ENCODE measurements at regions not wholly inside any gene's neighbourhood (a gene's known extent, or its start where the extent isn't known, plus 50 kb on each side); places are given as distances from the start of the nearest gene placed in this dataset.

- no peak for DNase-seq (ENCODE audit: low read depth in 1 of 2, low spot score in 1 of 2)
These were observed 83.5 kb upstream of the ARGLU1 start for GRCh38 chr13:106651442-106651841.

- no peak for DNase-seq (ENCODE audit: low read depth in 1 of 2, low spot score in 1 of 2)
These were observed 82.8 kb upstream of the ARGLU1 start for GRCh38 chr13:106650690-106651205.

DNA sequence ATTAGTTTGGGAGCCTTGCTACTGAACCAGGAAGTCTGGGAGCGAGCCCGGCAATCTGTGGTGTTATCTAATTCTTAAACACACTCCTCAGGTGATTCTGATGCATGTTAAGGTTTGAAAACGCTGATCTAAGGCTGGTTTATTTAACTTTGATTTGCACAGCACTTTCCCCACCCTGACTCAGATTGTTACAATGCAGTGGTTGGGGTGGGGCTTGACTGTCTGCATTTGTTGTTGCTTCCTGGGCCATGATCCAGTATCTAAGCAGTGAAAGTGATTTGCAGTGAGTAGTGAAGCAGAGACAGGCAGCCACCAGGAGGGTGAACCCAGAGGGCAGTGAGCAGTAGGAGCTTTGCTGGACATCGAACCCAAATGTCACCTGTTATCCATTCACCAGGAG, 81.6 kb upstream of the ARGLU1 start:
- DNase-seq (ENCODE audit: low read depth in 1 of 2, low spot score in 1 of 2) = no peak

GRCh38 chr13:106640515-106640914, 72.6 kb upstream of the ARGLU1 start:
- DNase-seq (ENCODE audit: low read depth in 1 of 2, low spot score in 1 of 2) = no peak

GRCh38 chr13:106637519-106637918, 69.6 kb upstream of the ARGLU1 start:
- no peak for DNase-seq (ENCODE audit: low read depth in 1 of 2, low spot score in 1 of 2)

GRCh38 chr13:106636492-106636891, 68.6 kb upstream of the ARGLU1 start:
- DNase-seq (ENCODE audit: low read depth in 1 of 2, low spot score in 1 of 2) = no peak

- no peak for DNase-seq (ENCODE audit: low read depth in 1 of 2, low spot score in 1 of 2)
These were observed 67.7 kb upstream of the ARGLU1 start for GRCh38 chr13:106635616-106636015.

DNA sequence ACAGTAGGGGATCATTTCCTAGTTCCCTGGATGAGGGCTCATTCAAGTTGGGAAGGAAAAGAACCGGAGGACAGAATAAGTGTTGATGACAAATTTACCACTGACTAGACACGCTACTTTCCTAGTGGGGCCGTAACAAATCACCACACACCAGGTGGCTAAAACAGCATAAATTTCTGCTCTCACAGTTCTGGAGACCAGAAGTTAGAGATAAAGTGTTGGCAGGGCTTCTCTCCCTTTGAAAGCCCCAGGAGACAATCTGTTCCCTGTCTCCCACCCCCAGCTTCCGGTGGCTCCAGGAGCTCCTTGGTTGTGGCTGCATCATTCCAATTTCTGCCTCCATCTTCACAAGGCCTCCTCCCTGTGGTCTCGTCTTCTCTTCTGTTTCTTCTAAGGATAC, 65.4 kb upstream of the ARGLU1 start:
- no peak for DNase-seq (ENCODE audit: low read depth in 1 of 2, low spot score in 1 of 2)

DNA sequence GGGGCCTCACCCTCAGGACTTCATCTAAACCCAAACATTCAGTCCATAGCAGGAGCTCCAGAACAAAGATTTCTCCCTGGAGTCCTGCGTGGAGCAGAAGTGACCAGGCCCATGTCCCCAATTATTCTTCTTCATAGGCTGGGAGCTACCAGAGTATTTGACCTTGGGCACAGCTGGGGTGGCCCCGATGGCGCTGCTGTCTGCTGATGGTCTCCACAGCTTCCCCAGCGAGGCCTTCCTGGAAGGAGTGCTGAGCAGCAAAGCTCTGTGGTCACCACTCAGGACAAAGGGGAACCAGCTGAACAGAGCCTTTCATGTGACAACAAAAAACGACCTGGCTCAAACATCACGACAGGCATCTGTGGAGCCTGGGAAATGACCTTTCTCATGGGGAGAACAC, 62.7 kb upstream of the ARGLU1 start:
- no peak for DNase-seq (ENCODE audit: low read depth in 1 of 2, low spot score in 1 of 2)

DNA sequence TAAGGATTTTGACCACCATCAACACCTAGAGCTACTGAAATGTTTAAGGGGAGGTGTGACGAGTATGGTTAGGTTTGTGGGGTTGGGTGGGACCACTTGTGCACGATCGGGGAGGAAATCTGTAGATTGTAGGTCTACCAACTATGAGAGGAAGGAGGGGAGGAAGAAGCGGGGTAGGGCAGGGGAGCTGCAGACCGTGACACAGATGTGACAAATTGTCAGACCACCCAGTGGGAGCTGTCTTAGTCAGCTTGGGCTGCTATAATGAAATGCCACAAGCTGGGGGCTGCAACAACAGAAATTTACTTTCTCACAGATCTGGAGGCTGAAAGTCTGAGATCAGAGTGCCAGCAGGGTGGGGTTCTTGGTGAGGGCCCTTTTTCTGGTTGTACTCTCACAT, 62.2 kb upstream of the ARGLU1 start:
- no peak for DNase-seq (ENCODE audit: low read depth in 1 of 2, low spot score in 1 of 2)

- DNase-seq (ENCODE audit: low read depth in 1 of 2, low spot score in 1 of 2) = no peak
These were observed 61.2 kb upstream of the ARGLU1 start for GRCh38 chr13:106628936-106629659.

- DNase-seq (ENCODE audit: low read depth in 1 of 2, low spot score in 1 of 2) = no peak
These were observed 58.5 kb upstream of the ARGLU1 start for GRCh38 chr13:106626473-106626872.

DNA sequence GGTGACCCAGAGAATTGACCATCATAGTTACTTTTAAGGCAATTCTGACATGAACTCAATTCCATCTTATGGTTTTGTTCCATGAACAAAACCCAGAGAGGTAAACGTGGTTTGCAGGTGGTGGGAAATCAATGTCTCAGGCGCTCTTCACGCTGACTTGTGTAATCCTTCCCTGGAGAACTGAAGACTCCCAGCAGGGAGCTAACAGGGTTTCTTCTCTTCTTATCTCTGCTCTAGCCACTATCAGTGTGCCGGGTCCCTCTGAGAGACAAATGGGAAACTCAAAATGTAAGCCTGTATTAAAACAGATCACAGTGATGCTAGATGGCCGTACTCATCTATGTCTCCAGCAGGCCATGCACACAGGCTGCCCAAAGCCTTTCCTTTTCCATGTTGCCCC, 57.6 kb upstream of the ARGLU1 start:
- no peak for DNase-seq (ENCODE audit: low read depth in 1 of 2, low spot score in 1 of 2)

- DNase-seq (ENCODE audit: low read depth in 1 of 2, low spot score in 1 of 2) = no peak
These were observed 56.0 kb upstream of the ARGLU1 start for GRCh38 chr13:106623799-106624460.

GRCh38 chr13:106621833-106622232, 53.9 kb upstream of the ARGLU1 start:
- DNase-seq (ENCODE audit: low read depth in 1 of 2, low spot score in 1 of 2) = no peak

DNA sequence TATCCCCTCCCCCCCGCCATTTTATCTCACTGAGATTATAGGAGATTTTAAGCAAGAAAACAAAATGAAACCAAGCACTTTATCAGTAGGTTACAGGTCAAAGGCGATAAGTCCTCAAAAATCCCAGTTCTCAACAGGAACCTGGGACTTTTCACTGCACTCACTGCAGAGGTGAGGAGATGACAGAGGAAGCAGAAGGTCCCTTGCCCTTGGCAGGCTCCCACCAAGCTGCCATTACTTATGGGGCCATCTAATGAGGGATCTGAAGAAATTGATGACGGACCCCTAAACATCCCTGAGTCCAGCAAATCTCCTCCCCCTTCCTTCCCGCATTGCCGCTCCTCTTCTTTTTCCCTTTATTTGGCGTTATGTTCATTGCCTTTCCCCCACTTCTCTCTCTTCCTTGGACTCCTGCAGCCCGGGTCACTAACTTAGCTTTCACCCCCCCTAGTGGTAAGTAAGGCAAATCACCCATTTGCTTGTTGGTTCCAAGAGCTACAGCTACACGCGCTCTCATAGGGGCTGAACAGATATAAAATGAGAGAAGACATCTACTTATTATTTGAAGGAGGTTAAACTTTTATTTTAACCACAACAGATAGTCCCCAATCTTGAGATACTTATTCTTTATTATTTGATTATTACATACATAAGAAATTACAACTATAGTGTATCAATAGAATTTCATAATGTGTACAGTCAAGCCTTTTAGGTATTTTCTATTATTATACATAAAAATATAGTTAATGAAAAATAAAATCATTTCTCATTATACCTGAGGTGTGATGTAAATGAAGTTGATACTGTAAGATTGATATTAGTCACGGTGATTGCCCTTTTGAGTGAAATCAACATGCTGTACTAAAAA, 52.0 kb upstream of the ARGLU1 start:
- DNase-seq (ENCODE audit: low read depth in 1 of 2, low spot score in 1 of 2) = peak in 1 of 2 donors; percentile 4
